ENCODE measurements at regions not wholly inside any gene's neighbourhood (a gene's known extent, or its start where the extent isn't known, plus 50 kb on each side); places are given as distances from the start of the nearest gene placed in this dataset.
"Not testable (repeated sequence)": the region's sequence is repeated elsewhere in the genome, so short reads cannot be mapped to it uniquely, and the experiment has no call there.

DNA sequence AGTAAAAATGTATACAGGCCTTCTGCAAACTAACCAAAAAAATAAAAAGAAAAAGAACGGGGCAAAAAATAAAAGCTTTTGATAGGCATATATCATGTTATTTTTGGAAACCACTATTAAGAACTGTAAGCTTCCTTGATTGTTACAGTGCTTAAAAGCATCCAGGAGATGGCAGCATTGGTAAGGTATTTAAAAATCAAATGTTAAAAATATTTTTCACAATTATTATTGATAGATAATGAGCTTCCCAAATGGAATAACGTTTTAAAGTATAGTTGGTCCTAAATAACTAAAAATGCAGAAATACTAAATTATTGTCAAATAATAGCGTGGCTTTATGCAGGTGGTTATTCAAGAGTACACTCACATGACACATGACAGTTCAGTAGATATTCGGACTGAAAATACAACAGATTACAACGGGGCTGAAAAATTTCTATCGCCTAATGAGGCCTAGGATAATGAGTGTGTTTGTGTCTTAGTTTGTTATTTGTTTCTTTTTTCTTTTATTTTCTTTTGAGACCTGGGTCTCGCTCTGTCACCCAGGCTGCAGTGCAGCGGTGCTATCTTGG lies 127.2 kb upstream of the ATF7IP start:
- TF ChIP-seq, protein P1, sequence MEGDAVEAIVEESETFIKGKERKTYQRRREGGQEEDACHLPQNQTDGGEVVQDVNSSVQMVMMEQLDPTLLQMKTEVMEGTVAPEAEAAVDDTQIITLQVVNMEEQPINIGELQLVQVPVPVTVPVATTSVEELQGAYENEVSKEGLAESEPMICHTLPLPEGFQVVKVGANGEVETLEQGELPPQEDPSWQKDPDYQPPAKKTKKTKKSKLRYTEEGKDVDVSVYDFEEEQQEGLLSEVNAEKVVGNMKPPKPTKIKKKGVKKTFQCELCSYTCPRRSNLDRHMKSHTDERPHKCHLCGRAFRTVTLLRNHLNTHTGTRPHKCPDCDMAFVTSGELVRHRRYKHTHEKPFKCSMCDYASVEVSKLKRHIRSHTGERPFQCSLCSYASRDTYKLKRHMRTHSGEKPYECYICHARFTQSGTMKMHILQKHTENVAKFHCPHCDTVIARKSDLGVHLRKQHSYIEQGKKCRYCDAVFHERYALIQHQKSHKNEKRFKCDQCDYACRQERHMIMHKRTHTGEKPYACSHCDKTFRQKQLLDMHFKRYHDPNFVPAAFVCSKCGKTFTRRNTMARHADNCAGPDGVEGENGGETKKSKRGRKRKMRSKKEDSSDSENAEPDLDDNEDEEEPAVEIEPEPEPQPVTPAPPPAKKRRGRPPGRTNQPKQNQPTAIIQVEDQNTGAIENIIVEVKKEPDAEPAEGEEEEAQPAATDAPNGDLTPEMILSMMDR (IDR thresholded peaks at IDR 0.05; ENCODE audit: low read depth, low read length): peak; percentile 24
- TF ChIP-seq MYC (IDR thresholded peaks at IDR 0.05; ENCODE audit: low read depth, low read length): no peak
- TF ChIP-seq MAX (IDR thresholded peaks at IDR 0.05; ENCODE audit: low read depth, low read length): no peak
- TF ChIP-seq POLR2A (IDR thresholded peaks at IDR 0.05; ENCODE audit: extremely low read depth, insufficient read length): no peak
- peak; percentile 40 for DNase-seq (ENCODE audit: low read depth)
- no peak overlapping the region for H3K4me3 ChIP-seq (ENCODE audit: low read depth, low read length)

GRCh38 chr12:14239350-14239934 lies 126.0 kb upstream of the ATF7IP start:
- H3K4me3 ChIP-seq (ENCODE audit: low read depth, low read length): no peak overlapping the region
- TF ChIP-seq MYC (IDR thresholded peaks at IDR 0.05; ENCODE audit: low read depth, low read length) (peak; percentile 59), POLR2A (IDR thresholded peaks at IDR 0.05; ENCODE audit: extremely low read depth, insufficient read length) (no peak), MAX (IDR thresholded peaks at IDR 0.05; ENCODE audit: low read depth, low read length) (0 out of 2 replicates have a peak, but pooled peaks have one; percentile 22)
- DNase-seq (ENCODE audit: low read depth): peak; percentile 97

DNA sequence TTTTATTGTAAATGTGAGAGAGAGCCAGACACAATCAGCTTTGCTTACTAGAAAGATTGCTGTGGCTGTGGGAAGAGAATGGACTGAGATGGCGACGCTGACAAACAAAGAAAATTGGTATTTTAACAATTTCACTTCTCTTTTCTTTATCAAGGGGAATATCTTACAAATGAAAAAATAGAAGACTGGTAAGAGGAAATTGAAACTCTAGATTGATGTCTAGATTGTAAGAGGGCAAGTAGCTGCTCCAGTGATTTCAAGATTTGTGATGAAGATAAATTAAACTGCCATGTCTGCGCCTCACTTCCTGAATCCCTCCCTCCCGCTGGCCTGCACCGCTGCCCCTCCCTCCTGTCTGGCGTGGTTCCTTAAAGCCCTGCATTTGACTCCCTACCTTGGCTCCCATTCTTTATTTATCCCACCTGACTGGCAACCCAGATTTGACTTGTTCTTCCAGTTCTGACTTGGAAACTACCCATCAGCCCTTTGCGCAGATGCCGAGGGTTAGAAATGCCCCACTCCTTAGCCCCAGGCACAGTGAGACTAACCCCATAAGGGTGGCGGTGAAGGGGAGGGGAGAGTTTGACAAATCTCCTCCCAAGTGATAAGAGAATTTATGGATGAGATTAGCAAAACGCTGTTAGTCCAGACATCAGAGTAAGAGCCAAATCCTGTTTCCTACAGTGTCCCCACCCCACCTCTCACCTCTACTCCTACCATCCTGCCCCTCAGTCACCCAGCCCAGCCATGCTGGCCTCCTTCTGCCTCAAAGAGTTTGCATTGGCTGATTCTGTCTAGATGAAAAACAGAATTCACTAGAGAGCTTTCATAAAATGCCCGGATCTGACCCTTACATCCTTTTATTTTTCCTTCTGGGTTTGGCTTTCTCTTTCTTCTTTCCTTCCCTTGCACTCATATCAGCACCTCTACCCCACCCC lies 125.3 kb upstream of the ATF7IP start:
- no peak overlapping the region for H3K4me3 ChIP-seq (ENCODE audit: low read depth, low read length)

GRCh38 chr12:14240873-14241220 lies 124.6 kb upstream of the ATF7IP start:
- no peak overlapping the region for H3K4me3 ChIP-seq (ENCODE audit: low read depth, low read length)
- TF ChIP-seq, protein P1 (IDR thresholded peaks at IDR 0.05; ENCODE audit: low read depth, low read length): no peak
- TF ChIP-seq MYC (IDR thresholded peaks at IDR 0.05; ENCODE audit: low read depth, low read length) (no peak), POLR2A (IDR thresholded peaks at IDR 0.05; ENCODE audit: extremely low read depth, insufficient read length) (no peak), MAX (IDR thresholded peaks at IDR 0.05; ENCODE audit: low read depth, low read length) (no peak)
- DNase-seq (ENCODE audit: low read depth): no peak

More for the DNA sequence above, 125.3 kb upstream of the ATF7IP start:
- DNase-seq (ENCODE audit: low read depth): peak; percentile 35
- TF ChIP-seq, protein P1 (IDR thresholded peaks at IDR 0.05; ENCODE audit: low read depth, low read length): no peak
- TF ChIP-seq MAX (IDR thresholded peaks at IDR 0.05; ENCODE audit: low read depth, low read length): no peak
- TF ChIP-seq POLR2A (IDR thresholded peaks at IDR 0.05; ENCODE audit: extremely low read depth, insufficient read length): no peak
- no peak for TF ChIP-seq MYC (IDR thresholded peaks at IDR 0.05; ENCODE audit: low read depth, low read length)

GRCh38 chr12:14242825-14243224 lies 122.7 kb upstream of the ATF7IP start:
- not testable (repeated sequence) for DNase-seq (ENCODE audit: low read depth); H3K4me3 ChIP-seq (ENCODE audit: low read depth, low read length)

GRCh38 chr12:14243941-14244340 lies 121.5 kb upstream of the ATF7IP start:
- no peak for DNase-seq (ENCODE audit: low read depth)
- no peak overlapping the region for H3K4me3 ChIP-seq (ENCODE audit: low read depth, low read length)
- TF ChIP-seq MYC (IDR thresholded peaks at IDR 0.05; ENCODE audit: low read depth, low read length) (no peak), MAX (IDR thresholded peaks at IDR 0.05; ENCODE audit: low read depth, low read length) (no peak), POLR2A (IDR thresholded peaks at IDR 0.05; ENCODE audit: extremely low read depth, insufficient read length) (no peak)
- TF ChIP-seq, protein P1 (IDR thresholded peaks at IDR 0.05; ENCODE audit: low read depth, low read length): no peak
